Heart left ventricle (tissue), 16 donors: ENCODE measurements at regions not wholly inside any gene's neighbourhood (a gene's known extent, or its start where the extent isn't known, plus 50 kb on each side); places are given as distances from the start of the nearest gene placed in this dataset.

Experiments
- ATAC-seq, 4 donors: fragments of 200-7000 bp; cut with Tn5 transposase; one replicate each; pipeline ENCODE4 v1.9.1; 2020 to 2022; ENCODE audit warnings: moderate library complexity in 4 of 4, mild to moderate bottlenecking in 3 of 4, moderate number of reproducible peaks in 1 of 4
- DNase-seq, 5 donors: peaks; one replicate each; pipeline ENCODE4 v3.0.0-alpha.2; 2020
- H3K27ac ChIP-seq, 12 donors: fragments of 200-600 bp; sonication (generic) in 4 of 12; one replicate each; pipeline versions ENCODE4 v1.5.0 to v1.8.0; 2016 to 2022; ENCODE audit warnings: mild to moderate bottlenecking in 2 of 12
- H3K27me3 ChIP-seq, 9 donors: fragments of 200-600 bp; sonication (generic) in 2 of 9; one replicate each; pipeline versions ENCODE4 v1.5.1 to v1.8.0; 2016 to 2022; ENCODE audit warnings: mild to moderate bottlenecking in 3 of 9
- H3K36me3 ChIP-seq, 9 donors: fragments of 200-600 bp; sonication (generic) in 2 of 9; one replicate each; pipeline versions ENCODE4 v1.5.0 to v1.8.0; 2018 to 2022; ENCODE audit warnings: mild to moderate bottlenecking in 2 of 9
- H3K4me1 ChIP-seq, 12 donors: fragments of 200-600 bp; sonication (generic) in 4 of 12; one replicate each; pipeline versions ENCODE4 v1.5.0 to v1.8.0; 2016 to 2022; ENCODE audit warnings: mild to moderate bottlenecking in 3 of 12
- H3K4me3 ChIP-seq, 12 donors: fragments of 200-600 bp; sonication (generic) in 4 of 12; one replicate each; pipeline versions ENCODE4 v1.5.0 to v1.8.0; 2017 to 2022; ENCODE audit warnings: mild to moderate bottlenecking in 9 of 12, moderate library complexity in 4 of 12
- H3K9me3 ChIP-seq, 12 donors: fragments of 200-600 bp; sonication (generic) in 4 of 12; one replicate each; pipeline versions ENCODE4 v1.5.0 to v1.8.0; 2016 to 2022; ENCODE audit warnings: mild to moderate bottlenecking in 1 of 12
- POLR2A ChIP-seq, 2 donors: fragments of 450-650 bp; IDR thresholded peaks; one replicate each; pipeline ENCODE4 v1.6.1; 2017; ENCODE audit warnings: antibody characterized with exemption in 2 of 2, mild to moderate bottlenecking in 2 of 2, moderate library complexity in 2 of 2
- WGBS, 4 donors: extraction: QIAGEN DNeasy Blood & Tissue Kit in 2 of 4; methylation state at CpG; one replicate each; pipeline versions ENCODE4 v1.1.5 to v1.1.7; 2013 to 2018; 5-methylcytosine and 5-hydroxymethylcytosine counted together
- intact Hi-C, 10 donors: fragments of 100-400 bp; cut with DNase I; formaldehyde crosslinking; loops; one replicate each; pipeline versions ENCODE4 v1.11.1 to v1.14.2; 2022
- TF ChIP-seq, protein P1 (sequence below), 12 donors: fragments of 200-600 bp; sonication (generic) in 4 of 12; IDR thresholded peaks; one replicate each; pipeline versions ENCODE4 v1.5.0 to v1.8.0; 2018 to 2022; ENCODE audit warnings: antibody characterized with exemption in 12 of 12, mild to moderate bottlenecking in 5 of 12
- donor health status: ischemic (EF 13 %, LVEDD 7.1; RV severe dilation, severe dysfunction).
- donor health status: healthy with polysubstance abuse.
- donor health status: DM: no; HTN: yes; CAD: no.
- donor health status: DM: no; HTN: no; CAD: no.
- donor health status: ischemic (EF 25% LVEDD 6.9; RV normal size, moderate dysfunction).
- donor health status: ischemic (EF 25% LVEDD 5.7; RV mildly dilated, moderate dysfunction).
- donor health status: healthy.
- donor health status: DM: yes; HTN: yes; CAD: no.
- donor health status: ischemic (EF 35%, LVEDD 5.7; RV mildly dilated, moderate dysfunction).
- donor health status: nonischemic (EF 11% LVEDD 7.7; RV severe dilation, severe dysfunction).
- donor health status: DM: yes; HTN: yes; CAD: no.
- donor health status: PGD.
- donor health status: ischemic (EF 29% LVEDD 5.4; RV normal size, mild dysfunction).
- donor health status: nonischemic (EF 23%, LVEDD 6.1; RV moderate dilation, normal function).

DNA sequence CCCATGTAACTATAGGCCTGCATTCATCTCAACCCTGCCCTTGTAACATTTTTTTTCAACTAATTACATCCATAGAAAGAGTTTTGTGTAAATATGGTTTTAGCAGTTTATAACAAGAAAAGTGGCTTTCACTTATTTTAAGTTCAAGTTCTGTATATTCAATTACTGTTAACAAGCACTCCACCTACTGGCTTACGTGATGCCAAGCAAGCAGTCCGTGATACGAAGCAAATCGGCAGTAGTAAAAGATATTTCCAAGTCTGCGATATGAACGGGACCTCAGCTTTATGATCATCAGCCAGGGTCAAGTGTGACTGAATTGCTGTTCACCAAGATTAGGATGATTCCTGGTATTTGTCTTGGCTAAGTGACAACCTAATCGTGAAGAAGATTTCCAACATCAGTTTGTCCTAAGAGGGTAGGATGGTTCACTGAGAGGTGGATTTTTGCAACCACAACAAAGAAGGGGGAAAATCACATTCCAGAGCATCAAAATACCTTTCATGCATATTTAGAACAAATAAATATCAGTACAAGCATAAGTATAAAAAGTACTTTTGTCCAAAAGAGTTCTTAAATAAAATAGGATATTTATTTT lies 456.2 kb downstream of the FOXG1 start:
- H3K4me1 ChIP-seq: no peaks in the 10 kb centered on the region
- ATAC-seq: no peak
- 4 to 8% (median 6%) methylated on average over 7 of the region's 7 CpGs for WGBS, 4 donors

DNA sequence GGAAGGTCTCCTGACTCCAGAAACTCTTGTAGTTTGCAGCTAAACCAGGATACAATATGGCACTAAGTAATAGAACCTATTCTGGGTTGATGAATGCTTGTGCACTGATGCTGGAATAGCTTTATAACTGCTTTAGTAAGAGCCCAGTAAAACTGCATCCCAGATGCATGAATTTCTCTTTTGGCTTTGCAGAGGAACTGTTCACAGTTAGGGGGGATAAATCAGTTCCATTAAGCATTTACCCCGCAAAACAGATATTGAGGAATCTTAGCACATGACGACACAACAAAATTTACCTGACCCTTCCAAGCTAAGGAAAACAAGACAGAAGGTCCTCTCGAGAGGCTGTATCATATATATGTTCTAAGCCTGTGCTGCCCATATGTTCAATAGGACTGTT lies 457.4 kb downstream of the FOXG1 start:
- Histone ChIP-seq H3K9me3 (no peaks in the 10 kb centered on the region), H3K27ac (no peak overlapping the region), H3K4me1 (no peaks in the 10 kb centered on the region), H3K36me3 (no peaks in the 10 kb centered on the region), H3K4me3 (no peak overlapping the region), H3K27me3 (peaks cover 0 to 6% (median 0%) of the 10 kb centered on the region in 9 donors)
- DNase-seq (no peak), ATAC-seq (no peak)
- intact Hi-C loops: loop anchor here in 1 of 10 donors (10.0 kb wide), 1 partner anchor 209 kb away; no protein-coding TSS in a partner anchor
- WGBS, 4 donors: 75 to 80% (median 77%) methylated on average over 3 of the region's 3 CpGs
- TF ChIP-seq, protein P1, sequence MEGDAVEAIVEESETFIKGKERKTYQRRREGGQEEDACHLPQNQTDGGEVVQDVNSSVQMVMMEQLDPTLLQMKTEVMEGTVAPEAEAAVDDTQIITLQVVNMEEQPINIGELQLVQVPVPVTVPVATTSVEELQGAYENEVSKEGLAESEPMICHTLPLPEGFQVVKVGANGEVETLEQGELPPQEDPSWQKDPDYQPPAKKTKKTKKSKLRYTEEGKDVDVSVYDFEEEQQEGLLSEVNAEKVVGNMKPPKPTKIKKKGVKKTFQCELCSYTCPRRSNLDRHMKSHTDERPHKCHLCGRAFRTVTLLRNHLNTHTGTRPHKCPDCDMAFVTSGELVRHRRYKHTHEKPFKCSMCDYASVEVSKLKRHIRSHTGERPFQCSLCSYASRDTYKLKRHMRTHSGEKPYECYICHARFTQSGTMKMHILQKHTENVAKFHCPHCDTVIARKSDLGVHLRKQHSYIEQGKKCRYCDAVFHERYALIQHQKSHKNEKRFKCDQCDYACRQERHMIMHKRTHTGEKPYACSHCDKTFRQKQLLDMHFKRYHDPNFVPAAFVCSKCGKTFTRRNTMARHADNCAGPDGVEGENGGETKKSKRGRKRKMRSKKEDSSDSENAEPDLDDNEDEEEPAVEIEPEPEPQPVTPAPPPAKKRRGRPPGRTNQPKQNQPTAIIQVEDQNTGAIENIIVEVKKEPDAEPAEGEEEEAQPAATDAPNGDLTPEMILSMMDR (IDR thresholded peaks at IDR 0.05): no peak
- TF ChIP-seq POLR2A (IDR thresholded peaks at IDR 0.05): no peak

More for the DNA sequence above, 456.2 kb downstream of the FOXG1 start:
- no peak overlapping the region for H3K4me3 ChIP-seq
- no peak for DNase-seq
- no peak for TF ChIP-seq POLR2A (IDR thresholded peaks at IDR 0.05)
- TF ChIP-seq, protein P1 (IDR thresholded peaks at IDR 0.05): peak in 7 of 12 donors; percentile 5 to 42 (median 16)
- intact Hi-C loops: loop anchor here in 1 of 10 donors (10.0 kb wide), 1 partner anchor 208 kb away; no protein-coding TSS in a partner anchor
- H3K9me3 ChIP-seq: no peaks in the 10 kb centered on the region
- no peak overlapping the region for H3K27ac ChIP-seq
- no peaks in the 10 kb centered on the region for H3K36me3 ChIP-seq
- H3K27me3 ChIP-seq: peaks cover 0 to 6% (median 0%) of the 10 kb centered on the region in 9 donors

GRCh38 chr14:29227631-29228030 lies 461.0 kb downstream of the FOXG1 start:
- DNase-seq (no peak), ATAC-seq (no peak)
- no peak for TF ChIP-seq POLR2A (IDR thresholded peaks at IDR 0.05)
- TF ChIP-seq, protein P1 (IDR thresholded peaks at IDR 0.05): no peak
- intact Hi-C loops: loop anchor here in 1 of 10 donors (10.0 kb wide), 1 partner anchor 213 kb away; no protein-coding TSS in a partner anchor
- no peak overlapping the region for H3K27ac ChIP-seq
- no peaks in the 10 kb centered on the region for H3K4me1 ChIP-seq
- no peaks in the 10 kb centered on the region for H3K36me3 ChIP-seq
- 72 to 89% (median 81%) methylated on average over 1 of the region's 1 CpG for WGBS, 4 donors
- H3K27me3 ChIP-seq: no peaks in the 10 kb centered on the region
- H3K9me3 ChIP-seq: no peaks in the 10 kb centered on the region
- H3K4me3 ChIP-seq: no peak overlapping the region

- Histone ChIP-seq H3K27me3 (no peaks in the 10 kb centered on the region), H3K4me3 (no peak overlapping the region), H3K9me3 (no peaks in the 10 kb centered on the region), H3K4me1 (no peaks in the 10 kb centered on the region), H3K36me3 (no peaks in the 10 kb centered on the region), H3K27ac (no peak overlapping the region)
- 76 to 87% (median 83%) methylated on average over 4 of the region's 4 CpGs for WGBS, 4 donors
- DNase-seq (no peak), ATAC-seq (no peak)
- intact Hi-C loops: no loop called here
- TF ChIP-seq POLR2A (IDR thresholded peaks at IDR 0.05): no peak
- TF ChIP-seq, protein P1 (IDR thresholded peaks at IDR 0.05): no peak
These were observed 465.6 kb downstream of the FOXG1 start for GRCh38 chr14:29232153-29232552.
